Liver (tissue), 8 donors: ENCODE measurements at regions not wholly inside any gene's neighbourhood (a gene's known extent, or its start where the extent isn't known, plus 50 kb on each side); places are given as distances from the start of the nearest gene placed in this dataset.

ENCODE experiments used
- DNase-seq: peaks from one replicate; pipeline ENCODE4 v3.0.0-alpha.2; 2017; ENCODE audit warnings: low spot score
- H3K27ac ChIP-seq, 2 donors: one replicate each; pipeline ENCODE4 v1.7.0; 2013; ENCODE audit warnings: inconsistent platforms in 2 of 2, low read length in 2 of 2, control low read depth in 1 of 2, low read depth in 1 of 2, mild to moderate bottlenecking in 1 of 2
- H3K27me3 ChIP-seq, 4 donors: one replicate each; pipeline versions ENCODE4 v1.6.1 to v1.7.0; 2013; ENCODE audit warnings: low read length in 3 of 4, inconsistent platforms in 1 of 4, mild to moderate bottlenecking in 1 of 4, moderate library complexity in 1 of 4; ENCODE audit not compliant: control insufficient read depth in 4 of 4, insufficient read depth in 4 of 4
- H3K36me3 ChIP-seq, 4 donors: one replicate each; pipeline versions ENCODE4 v1.6.1 to v1.7.0; 2013; ENCODE audit warnings: low read length in 3 of 4, mild to moderate bottlenecking in 3 of 4, low read depth in 1 of 4, moderate library complexity in 1 of 4; ENCODE audit not compliant: control insufficient read depth in 4 of 4, insufficient read depth in 3 of 4
- H3K4me1 ChIP-seq, 4 donors: one replicate each; pipeline versions ENCODE4 v1.6.1 to v1.7.0; 2013; ENCODE audit warnings: low read length in 3 of 4, mild to moderate bottlenecking in 3 of 4, moderate library complexity in 1 of 4; ENCODE audit not compliant: control insufficient read depth in 4 of 4, insufficient read depth in 4 of 4
- H3K4me3 ChIP-seq, 3 donors: one replicate each; pipeline versions ENCODE4 v1.6.1 to v1.7.0; 2013; ENCODE audit warnings: low read length in 3 of 3, control low read depth in 1 of 3, low read depth in 1 of 3, mild to moderate bottlenecking in 1 of 3
- H3K9ac ChIP-seq, 2 donors: one replicate each; pipeline ENCODE4 v1.7.0; 2013; ENCODE audit warnings: low read length in 2 of 2, mild to moderate bottlenecking in 2 of 2, moderate library complexity in 2 of 2, control low read depth in 1 of 2, low read depth in 1 of 2
- H3K9me3 ChIP-seq, 4 donors: one replicate each; pipeline versions ENCODE4 v1.6.1 to v1.7.0; 2013; ENCODE audit warnings: low read length in 3 of 4; ENCODE audit not compliant: control insufficient read depth in 4 of 4
- ATF3 ChIP-seq: IDR thresholded peaks from 2 replicates; pipeline ENCODE4 v1.6.1; 2016; ENCODE audit warnings: antibody characterized with exemption
- CTCF ChIP-seq: fragments of 150-350 bp; IDR thresholded peaks from 2 replicates; pipeline ENCODE4 v1.5.1; 2017; ENCODE audit warnings: improper control_type of control experiment, low read depth, low read length; ENCODE audit not compliant: missing input control
- FOXA1 ChIP-seq: IDR thresholded peaks from 2 replicates; pipeline ENCODE4 v1.6.1; 2016; ENCODE audit warnings: antibody characterized with exemption
- GABPA ChIP-seq, 2 donors: IDR thresholded peaks in 1 of 2; conservative IDR thresholded peaks in 1 of 2; 2 replicates each; pipeline ENCODE4 v1.6.1; 2016; ENCODE audit warnings: antibody characterized with exemption in 2 of 2, mild to moderate bottlenecking in 1 of 2, moderate library complexity in 1 of 2
- HNF4A ChIP-seq, 2 donors: conservative IDR thresholded peaks; 2 replicates each; pipeline ENCODE4 v1.6.1; 2016; ENCODE audit warnings: antibody characterized with exemption in 2 of 2, mild to moderate bottlenecking in 2 of 2
- HNF4G ChIP-seq: IDR thresholded peaks from 2 replicates; pipeline ENCODE4 v1.6.1; 2016; ENCODE audit warnings: antibody characterized with exemption
- MAX ChIP-seq: IDR thresholded peaks from 2 replicates; pipeline ENCODE4 v1.6.1; 2016; ENCODE audit warnings: antibody characterized with exemption
- NR2F2 ChIP-seq: IDR thresholded peaks from 2 replicates; pipeline ENCODE4 v1.6.1; 2016; ENCODE audit warnings: antibody characterized with exemption
- RAD21 ChIP-seq, 2 donors: IDR thresholded peaks; 2 replicates each; pipeline ENCODE4 v1.6.1; 2016; ENCODE audit warnings: antibody characterized with exemption in 2 of 2, mild to moderate bottlenecking in 2 of 2
- REST ChIP-seq: IDR thresholded peaks from 2 replicates; pipeline ENCODE4 v1.6.1; 2016; ENCODE audit warnings: antibody characterized with exemption, mild to moderate bottlenecking
- RXRA ChIP-seq, 2 donors: IDR thresholded peaks; 2 replicates each; pipeline ENCODE4 v1.6.1; 2017 to 2018; ENCODE audit warnings: antibody characterized with exemption in 2 of 2, mild to moderate bottlenecking in 1 of 2
- SP1 ChIP-seq: IDR thresholded peaks from 2 replicates; pipeline ENCODE4 v1.6.1; 2018; ENCODE audit warnings: antibody characterized with exemption, mild to moderate bottlenecking
- TAF1 ChIP-seq: conservative IDR thresholded peaks from 2 replicates; pipeline ENCODE4 v1.6.1; 2016; ENCODE audit warnings: antibody characterized with exemption, mild to moderate bottlenecking
- YY1 ChIP-seq: IDR thresholded peaks from 2 replicates; pipeline ENCODE4 v1.6.1; 2016; ENCODE audit warnings: antibody characterized with exemption, mild to moderate bottlenecking
- ZBTB33 ChIP-seq: IDR thresholded peaks from 2 replicates; pipeline ENCODE4 v1.6.1; 2016; ENCODE audit warnings: antibody characterized with exemption
- WGBS: extraction: QIAGEN DNeasy Blood & Tissue Kit; methylation state at CpG from one replicate; pipeline ENCODE4 v1.1.7; 2013; 5-methylcytosine and 5-hydroxymethylcytosine counted together
- donor health status: healthy.
- donor health status: healthy.
- donor health status: healthy.
- donor health status: healthy.
- donor health status: healthy.

- no peak overlapping the region for H3K27ac ChIP-seq
- no peak for DNase-seq
- TF ChIP-seq REST (no peak), ATF3 (no peak)
- WGBS: 76% methylated on average over 5 of the region's 5 CpGs
- H3K9me3 ChIP-seq: no peaks in the 10 kb centered on the region
- H3K9ac ChIP-seq: no peak overlapping the region
- no peak overlapping the region for H3K4me3 ChIP-seq
- no peaks in the 10 kb centered on the region for H3K27me3 ChIP-seq
- H3K4me1 ChIP-seq: no peaks in the 10 kb centered on the region
- H3K36me3 ChIP-seq: no peaks in the 10 kb centered on the region
Measured at GRCh38 chr6:97563529-97563928, 280.5 kb upstream of the MMS22L start.

GRCh38 chr6:97572943-97573342 is 289.9 kb upstream of the MMS22L start:
- no peaks in the 10 kb centered on the region for H3K4me1 ChIP-seq
- TF ChIP-seq GABPA (IDR thresholded peaks at IDR 0.05 in 1 of 2, conservative IDR thresholded peaks at IDR 0.05 in 1 of 2) (no peak), ATF3 (no peak), NR2F2 (no peak), SP1 (no peak), YY1 (no peak), MAX (no peak), HNF4G (no peak), RXRA (IDR thresholded peaks at IDR 0.05) (no peak), ZBTB33 (no peak)
- H3K27ac ChIP-seq: no peak overlapping the region
- H3K36me3 ChIP-seq: no peaks in the 10 kb centered on the region
- H3K9ac ChIP-seq: no peak overlapping the region
- WGBS: 66% methylated on average over 1 of the region's 1 CpG
- no peaks in the 10 kb centered on the region for H3K27me3 ChIP-seq
- no peaks in the 10 kb centered on the region for H3K9me3 ChIP-seq
- DNase-seq: no peak
- no peak overlapping the region for H3K4me3 ChIP-seq

GRCh38 chr6:97586344-97586743 is 303.3 kb upstream of the MMS22L start:
- Histone ChIP-seq H3K4me3 (no peak overlapping the region), H3K27ac (no peak overlapping the region), H3K9ac (no peak overlapping the region), H3K27me3 (no peaks in the 10 kb centered on the region), H3K9me3 (no peaks in the 10 kb centered on the region), H3K4me1 (no peaks in the 10 kb centered on the region), H3K36me3 (no peaks in the 10 kb centered on the region)
- DNase-seq: no peak
- TF ChIP-seq RXRA (IDR thresholded peaks at IDR 0.05) (no peak), REST (no peak), ATF3 (no peak), TAF1 (no peak), FOXA1 (no peak), HNF4A (conservative IDR thresholded peaks at IDR 0.05) (no peak), RAD21 (IDR thresholded peaks at IDR 0.05) (no peak), GABPA (IDR thresholded peaks at IDR 0.05 in 1 of 2, conservative IDR thresholded peaks at IDR 0.05 in 1 of 2) (no peak), YY1 (no peak), MAX (no peak), CTCF (no peak)
